Suprapubic skin (tissue), 4 donors: ENCODE measurements at regions not wholly inside any gene's neighbourhood (a gene's known extent, or its start where the extent isn't known, plus 50 kb on each side); places are given as distances from the start of the nearest gene placed in this dataset.

ENCODE experiments used
- EP300 ChIP-seq: sonication (generic); formaldehyde crosslinking; IDR thresholded peaks from one replicate; pipeline ENCODE4 v1.6.1; 2017; ENCODE audit warnings: antibody characterized with exemption
- POLR2A ChIP-seq, 2 donors: fragments of 450-650 bp; IDR thresholded peaks; one replicate each; pipeline ENCODE4 v1.6.1; 2017; ENCODE audit warnings: antibody characterized with exemption in 2 of 2, mild to moderate bottlenecking in 2 of 2, moderate library complexity in 2 of 2
- POLR2AphosphoS5 ChIP-seq, 3 donors: sonication (generic); formaldehyde crosslinking; IDR thresholded peaks; one replicate each; pipeline ENCODE4 v1.6.1; 2017; ENCODE audit warnings: antibody characterized with exemption in 3 of 3
- TF ChIP-seq, protein P1 (sequence below), 2 donors: fragments of 200-600 bp in 1 of 2; fragments of 450-650 bp in 1 of 2; sonication (generic) in 1 of 2; IDR thresholded peaks; one replicate each; pipeline ENCODE4 v1.5.1; 2016 to 2019; ENCODE audit warnings: antibody characterized with exemption in 2 of 2, mild to moderate bottlenecking in 1 of 2, moderate library complexity in 1 of 2

DNA sequence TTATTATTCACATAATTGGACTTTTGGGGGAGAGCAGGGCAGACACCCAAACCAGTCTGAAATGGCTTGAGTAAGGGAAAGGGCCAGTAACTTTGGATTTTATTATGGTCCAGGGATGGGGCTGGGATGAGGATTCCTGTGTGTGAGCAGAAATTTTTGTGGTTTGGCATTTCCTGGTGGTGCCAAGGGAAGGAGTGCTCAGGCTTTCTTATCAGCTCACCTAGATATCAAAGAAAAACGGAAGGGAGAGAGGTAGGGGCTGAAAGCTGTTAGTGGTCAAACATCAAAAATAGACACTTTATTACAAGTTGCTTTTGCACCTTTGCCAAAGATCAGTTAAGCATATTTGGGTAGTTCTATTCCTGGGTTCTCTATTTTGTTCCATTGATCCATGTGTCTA is 128.5 kb upstream of the DIPK2B start:
- TF ChIP-seq POLR2A (IDR thresholded peaks at IDR 0.05) (no peak), EP300 (no peak), POLR2AphosphoS5 (IDR thresholded peaks at IDR 0.05) (no peak)
- TF ChIP-seq, protein P1, sequence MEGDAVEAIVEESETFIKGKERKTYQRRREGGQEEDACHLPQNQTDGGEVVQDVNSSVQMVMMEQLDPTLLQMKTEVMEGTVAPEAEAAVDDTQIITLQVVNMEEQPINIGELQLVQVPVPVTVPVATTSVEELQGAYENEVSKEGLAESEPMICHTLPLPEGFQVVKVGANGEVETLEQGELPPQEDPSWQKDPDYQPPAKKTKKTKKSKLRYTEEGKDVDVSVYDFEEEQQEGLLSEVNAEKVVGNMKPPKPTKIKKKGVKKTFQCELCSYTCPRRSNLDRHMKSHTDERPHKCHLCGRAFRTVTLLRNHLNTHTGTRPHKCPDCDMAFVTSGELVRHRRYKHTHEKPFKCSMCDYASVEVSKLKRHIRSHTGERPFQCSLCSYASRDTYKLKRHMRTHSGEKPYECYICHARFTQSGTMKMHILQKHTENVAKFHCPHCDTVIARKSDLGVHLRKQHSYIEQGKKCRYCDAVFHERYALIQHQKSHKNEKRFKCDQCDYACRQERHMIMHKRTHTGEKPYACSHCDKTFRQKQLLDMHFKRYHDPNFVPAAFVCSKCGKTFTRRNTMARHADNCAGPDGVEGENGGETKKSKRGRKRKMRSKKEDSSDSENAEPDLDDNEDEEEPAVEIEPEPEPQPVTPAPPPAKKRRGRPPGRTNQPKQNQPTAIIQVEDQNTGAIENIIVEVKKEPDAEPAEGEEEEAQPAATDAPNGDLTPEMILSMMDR (IDR thresholded peaks at IDR 0.05): no peak
